Suppressor macrophage treated with lipopolysaccharide for 1 hour (primary cell): ENCODE measurements at regions not wholly inside any gene's neighbourhood (a gene's known extent, or its start where the extent isn't known, plus 50 kb on each side); places are given as distances from the start of the nearest gene placed in this dataset.
"Not testable (repeated sequence)": the region's sequence is repeated elsewhere in the genome, so short reads cannot be mapped to it uniquely, and the experiment has no call there.

Experiments
- DNase-seq, 3 donors: peaks; one replicate each; pipeline ENCODE4 v3.0.0-alpha.2; 2020 to 2022

DNA sequence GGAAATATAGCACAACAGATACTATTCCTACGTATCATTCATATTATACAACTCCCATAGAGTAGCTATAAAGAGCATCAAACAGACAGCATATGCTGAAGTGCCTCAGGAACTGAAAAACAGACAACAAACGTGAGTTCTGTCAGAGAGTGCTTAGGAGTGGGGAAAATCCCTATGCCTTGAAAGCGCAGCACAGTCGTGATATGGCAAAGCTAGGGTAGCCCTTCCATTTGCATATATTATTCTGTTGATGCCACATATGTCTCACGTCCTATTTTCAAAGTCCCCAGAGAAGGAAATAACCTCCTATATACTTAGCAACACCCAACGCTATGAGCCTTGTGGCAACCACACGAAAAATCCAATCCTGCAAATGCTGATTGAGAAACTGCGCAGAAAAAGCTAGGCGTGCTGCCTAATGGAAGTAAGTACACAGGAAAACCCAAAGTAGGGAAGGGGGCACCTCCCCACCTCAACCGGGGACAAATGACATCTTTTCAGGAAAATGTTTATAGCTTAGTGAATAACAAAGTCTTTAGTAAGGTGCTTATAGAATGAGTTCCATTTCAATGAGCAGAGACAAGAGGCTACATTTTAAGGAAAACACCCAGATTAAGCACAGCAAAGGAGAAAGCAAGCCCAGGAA lies 105.1 kb downstream of the MED10 start:
- no peak for DNase-seq

DNA sequence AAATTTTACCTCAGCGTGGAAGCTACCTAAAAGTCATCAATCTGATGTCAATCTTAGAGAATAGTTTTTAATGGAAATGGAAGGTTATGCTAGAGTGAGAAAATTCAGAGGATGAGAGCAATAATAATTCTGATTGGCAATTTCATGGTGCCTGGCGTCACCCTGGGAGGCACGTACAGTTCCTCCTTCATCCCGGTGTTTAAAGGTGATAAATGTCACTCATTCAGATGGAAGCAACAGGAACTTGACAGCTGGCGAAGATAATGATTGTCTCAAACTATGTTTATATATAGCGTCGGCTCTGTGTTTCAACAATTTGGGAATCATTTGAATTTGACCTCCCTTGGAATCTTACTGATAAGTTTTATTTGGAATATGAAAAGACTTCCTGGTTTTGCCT lies 108.4 kb downstream of the MED10 start:
- no peak for DNase-seq

DNA sequence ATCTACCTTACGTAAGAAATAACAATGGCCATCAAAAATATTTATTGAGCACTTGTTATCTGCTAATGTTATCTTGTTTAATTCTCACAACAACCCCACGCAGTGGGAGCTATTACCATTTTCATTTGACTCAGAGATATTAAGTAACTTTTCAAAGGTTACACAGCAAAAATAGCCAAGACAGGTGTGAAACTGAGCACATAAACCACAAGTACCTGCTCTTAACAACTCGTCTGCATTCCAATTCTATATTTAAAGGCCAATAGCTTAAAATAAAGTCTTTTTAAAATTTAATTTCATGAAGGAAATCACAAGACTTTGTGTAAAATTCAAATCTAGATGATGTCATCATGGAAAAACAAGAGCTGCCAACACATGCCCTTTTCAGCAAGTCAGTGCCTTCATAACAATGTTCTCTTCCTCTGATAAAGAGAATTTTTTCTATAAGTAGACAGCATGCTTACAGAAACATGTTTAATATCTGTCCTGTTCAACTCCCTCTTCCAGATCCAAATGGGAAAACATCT lies 111.6 kb downstream of the MED10 start:
- no peak for DNase-seq

DNA sequence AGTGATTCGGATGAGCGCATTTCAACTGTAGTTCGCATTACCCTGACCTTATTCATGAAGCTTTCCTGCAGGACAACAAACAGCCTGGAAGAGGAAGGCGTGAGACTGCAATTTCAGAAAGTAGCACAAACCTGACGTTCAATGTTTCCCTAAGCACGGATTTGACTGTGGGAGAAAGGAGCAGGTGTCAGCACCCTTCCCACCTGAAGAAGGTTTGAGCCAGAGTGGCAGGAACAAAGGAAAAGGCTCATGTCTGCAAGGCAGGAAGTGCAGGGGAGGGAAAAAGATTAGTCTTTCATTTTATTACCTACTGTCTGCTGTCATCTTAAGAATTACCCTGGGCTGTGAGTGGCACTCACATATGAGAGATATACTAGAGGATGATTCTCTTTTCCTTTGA lies 114.0 kb downstream of the MED10 start:
- DNase-seq: no peak

DNA sequence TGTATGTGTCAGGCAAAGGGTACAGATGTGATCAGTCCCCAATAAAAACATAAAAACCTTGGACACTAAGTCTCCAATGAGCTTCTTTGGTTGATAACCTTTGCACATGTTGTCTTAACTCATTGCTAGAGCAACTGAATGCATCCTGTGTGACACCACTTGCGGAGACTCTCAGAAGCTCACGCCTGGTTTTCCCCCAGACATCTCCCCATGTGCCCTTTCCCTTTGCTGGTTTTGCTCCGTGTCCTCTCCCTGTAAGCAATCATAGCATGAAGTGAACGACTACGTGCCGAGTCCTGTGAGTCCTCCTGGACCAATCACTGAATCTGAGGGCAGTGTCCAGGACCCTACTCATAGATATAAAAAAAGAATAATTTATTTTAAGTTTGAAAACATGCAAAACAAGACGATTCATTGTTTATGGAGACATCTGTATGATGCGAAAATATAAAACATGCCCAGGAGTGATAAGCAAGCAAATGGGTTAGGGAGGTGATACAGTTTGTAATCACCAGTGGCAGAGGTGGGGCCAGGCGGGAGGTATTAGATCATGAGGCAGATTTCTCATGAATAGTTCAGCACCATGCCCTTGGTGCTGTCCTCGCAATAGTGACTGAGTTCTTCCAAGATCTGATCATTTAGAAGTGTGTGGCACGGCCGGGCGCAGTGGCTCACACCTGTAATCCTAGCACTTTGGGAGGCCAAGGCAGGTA lies 115.5 kb downstream of the MED10 start:
- DNase-seq: no peak

DNA sequence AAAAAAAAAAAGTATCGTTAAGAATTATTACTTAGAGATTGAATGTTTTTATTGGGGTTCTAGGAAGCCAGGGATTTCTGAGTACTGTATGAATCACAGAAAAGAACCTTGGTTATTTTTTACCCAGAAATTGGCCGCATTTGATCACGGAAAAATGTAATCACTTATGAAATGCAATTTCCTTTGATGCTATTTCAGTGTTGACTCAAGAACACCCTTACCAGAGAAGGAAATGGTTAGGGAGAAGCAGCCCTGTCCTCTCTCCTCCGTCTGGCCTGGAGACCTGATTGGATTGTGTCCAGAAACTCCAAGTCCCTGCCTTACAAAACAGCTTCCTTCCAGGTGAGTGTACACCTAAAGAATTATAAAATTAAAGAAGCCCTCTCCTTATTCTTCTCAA lies 116.7 kb downstream of the MED10 start:
- DNase-seq: no peak

DNA sequence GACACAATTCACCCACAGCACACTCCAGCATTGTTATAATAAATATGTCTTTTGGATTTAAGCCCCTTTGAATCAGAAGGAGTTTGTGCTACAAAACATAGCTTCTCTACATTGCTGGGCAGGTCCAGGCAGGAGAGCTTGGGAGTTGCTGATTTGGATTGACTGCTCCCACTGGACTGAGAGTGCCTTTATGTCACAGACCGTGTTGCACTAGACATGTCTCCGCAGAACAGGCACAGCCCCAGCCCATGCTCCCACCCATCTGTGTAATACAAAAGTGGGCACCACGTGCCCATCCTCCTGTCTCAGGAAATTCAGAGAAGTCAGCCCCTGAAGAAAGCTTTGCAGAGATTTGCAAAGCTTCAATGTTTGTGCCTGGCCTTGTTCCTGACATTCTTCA lies 117.1 kb downstream of the MED10 start:
- no peak for DNase-seq

DNA sequence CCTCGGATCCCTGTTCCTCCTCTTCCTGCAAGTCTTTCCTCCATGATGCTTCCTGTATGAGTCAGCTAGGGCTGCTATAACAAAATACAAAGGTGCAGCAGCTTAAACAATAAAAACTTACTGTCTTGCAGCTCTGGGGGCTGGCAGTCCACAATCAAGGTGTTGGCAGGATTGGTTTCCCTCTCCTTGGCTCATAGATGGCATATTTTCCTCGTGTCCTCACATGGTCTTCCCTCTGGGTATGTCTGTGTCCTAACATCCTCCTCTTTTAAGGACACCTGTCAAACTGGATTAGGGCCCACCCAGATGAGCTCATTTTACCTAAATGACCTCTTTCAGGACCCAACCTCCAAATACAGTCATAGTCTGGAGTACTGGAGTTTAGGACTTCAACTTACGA lies 117.5 kb downstream of the MED10 start:
- DNase-seq: no peak

DNA sequence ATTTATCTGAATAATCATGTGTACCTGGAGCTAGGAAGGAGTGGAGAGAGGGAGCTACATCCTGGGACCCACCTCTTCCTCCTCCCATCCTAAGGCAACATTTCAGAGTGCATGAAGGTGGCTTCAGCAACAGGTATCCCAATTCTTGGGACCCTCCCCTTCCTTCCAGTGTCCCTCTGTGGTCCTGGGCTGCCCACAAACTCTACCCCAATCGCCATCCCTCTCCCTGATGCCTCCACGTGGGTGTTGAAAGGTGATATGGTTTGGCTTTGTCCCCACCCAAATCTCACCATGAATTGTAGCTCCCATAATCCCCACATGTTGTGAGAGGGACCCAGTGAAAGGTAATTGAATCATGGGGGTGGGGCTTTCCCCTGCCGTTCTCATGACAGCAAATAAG lies 121.4 kb downstream of the MED10 start:
- DNase-seq: no peak

DNA sequence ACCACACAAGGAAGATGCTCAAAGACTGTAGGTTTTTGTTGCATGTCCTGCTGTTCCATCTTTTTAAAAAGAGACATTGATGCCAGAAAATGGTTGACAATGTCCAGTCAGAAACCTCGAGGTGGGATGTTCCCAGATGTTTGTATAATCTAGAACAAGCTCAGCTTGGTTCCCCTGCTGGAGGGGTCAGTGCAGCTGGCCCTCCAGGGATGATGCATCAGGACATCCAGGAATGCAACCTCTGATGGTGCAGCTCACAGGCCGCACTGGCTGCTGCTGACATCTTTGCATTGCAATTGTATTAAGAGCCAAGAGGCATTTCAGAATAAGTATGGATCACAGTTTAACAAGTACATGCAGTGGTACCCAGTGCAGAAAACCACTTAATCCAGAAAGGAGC lies 122.4 kb downstream of the MED10 start:
- no peak for DNase-seq

DNA sequence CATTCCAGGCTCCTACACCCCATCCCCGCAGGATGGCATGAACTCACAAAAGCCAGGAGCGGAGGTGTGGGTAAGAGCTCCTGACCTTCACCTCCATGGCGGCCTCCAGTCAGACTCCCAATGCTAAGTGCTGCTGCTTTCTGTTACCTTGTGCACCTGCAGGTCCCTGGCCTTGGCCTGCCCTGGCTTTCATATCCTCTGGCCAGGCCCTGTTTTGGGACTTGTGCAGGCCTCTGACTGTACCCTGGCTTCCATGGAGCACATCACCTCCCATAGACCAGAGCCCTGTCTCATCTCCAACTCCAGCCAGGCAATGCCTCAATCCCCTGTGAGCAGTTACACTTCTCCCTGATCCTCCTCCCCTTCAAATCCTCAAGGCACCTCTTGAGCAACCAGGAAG lies 124.5 kb downstream of the MED10 start:
- no peak for DNase-seq

DNA sequence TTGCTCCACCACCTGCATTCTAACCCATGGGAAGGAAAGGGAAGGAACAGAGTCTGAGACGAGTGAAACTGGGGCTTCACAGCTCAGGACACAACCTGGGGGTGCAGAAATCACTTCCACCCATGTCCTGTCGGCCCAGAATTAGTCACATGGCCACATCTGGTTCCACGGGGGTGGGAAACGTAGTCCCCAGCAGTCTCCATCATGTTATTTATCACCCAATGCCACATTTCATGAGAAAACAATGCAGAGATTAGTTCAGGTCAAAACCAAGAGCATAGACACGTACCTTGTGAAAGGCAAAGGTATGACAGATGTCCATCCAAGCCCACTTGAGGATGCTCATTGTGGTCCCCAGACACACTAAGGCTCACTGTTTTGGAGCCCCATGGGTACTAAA lies 125.1 kb downstream of the MED10 start:
- DNase-seq: no peak

DNA sequence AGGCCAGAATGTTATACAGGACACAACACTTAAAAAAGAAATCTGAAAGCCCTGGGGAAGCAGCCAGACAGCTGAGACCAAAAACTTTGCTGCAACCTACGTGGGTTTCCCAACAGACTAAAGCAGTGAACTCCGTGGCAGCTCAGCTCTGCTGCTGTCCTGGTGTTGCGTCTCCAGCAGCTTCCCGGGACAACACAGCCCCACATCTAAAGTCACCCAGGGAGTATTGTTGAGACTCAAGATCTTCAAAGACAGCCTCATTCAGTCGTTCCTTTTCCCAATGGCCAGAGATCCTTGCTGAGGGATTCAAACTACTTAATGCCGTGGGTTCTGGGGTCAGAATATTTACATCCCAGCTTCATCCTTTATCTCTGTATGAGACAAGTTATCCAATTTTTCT lies 125.8 kb downstream of the MED10 start:
- no peak for DNase-seq

DNA sequence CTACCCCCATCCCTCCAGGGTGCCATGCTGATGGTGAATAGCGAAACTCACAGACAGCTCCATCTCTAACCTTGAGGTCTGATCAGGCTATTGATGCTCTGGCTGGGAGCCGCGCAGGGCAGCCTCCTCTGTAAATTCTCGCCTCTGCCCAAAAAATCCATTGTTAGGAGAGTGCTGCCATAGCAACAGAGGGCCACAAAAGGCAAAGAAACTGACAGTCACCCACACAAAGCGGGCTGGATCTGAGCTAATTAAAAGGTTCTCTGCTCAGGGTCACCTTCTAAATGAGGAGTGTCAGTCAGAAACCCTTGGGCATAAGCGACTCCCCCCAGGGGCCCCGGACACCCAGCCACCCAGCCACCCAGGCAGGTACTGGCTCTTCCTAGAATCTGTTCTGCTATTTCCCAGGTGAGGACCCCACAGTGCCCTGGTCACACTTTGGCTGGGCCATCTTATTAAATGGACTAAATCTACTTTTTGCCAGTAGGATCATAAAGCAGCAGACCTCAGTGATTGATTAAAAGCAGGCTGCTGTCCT lies 126.7 kb downstream of the MED10 start:
- DNase-seq: no peak

DNA sequence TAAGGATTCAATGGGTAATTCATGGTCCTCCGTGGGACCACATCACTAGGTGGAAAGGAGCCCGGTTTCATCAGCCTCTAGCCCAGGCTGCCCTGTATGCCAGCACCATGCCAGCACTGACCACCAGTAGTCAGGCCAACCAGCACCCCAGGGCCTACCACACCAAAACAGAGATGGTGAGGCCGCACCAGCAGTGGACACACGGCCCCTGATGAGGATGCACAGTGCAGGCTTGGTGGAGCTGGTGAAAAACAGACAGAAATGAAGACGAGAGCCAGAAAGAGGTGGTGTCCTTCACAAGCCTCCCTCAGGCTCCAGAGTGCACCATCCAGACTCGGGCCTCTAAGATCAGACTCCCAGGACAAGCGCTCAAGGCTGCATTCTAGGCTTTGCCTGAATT lies 128.2 kb downstream of the MED10 start:
- no peak for DNase-seq

DNA sequence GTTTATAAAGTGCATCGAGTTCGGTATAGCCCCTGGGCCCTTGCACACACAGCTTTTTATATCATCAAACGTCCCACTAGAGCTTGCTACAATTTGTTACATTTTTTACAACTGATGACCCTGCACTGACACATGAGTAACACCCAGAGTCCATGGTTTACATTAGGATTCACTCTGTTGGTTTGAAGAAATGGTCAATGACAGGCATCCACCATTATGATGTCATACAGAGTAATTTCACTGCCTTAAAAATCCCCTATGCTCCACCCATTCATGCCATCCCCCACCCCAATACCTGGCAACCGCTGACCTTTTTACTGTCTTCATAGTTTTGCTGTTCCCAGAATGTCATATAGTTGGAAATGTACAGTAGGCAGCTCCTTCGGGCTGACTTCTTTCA lies 130.2 kb downstream of the MED10 start:
- DNase-seq: no peak

DNA sequence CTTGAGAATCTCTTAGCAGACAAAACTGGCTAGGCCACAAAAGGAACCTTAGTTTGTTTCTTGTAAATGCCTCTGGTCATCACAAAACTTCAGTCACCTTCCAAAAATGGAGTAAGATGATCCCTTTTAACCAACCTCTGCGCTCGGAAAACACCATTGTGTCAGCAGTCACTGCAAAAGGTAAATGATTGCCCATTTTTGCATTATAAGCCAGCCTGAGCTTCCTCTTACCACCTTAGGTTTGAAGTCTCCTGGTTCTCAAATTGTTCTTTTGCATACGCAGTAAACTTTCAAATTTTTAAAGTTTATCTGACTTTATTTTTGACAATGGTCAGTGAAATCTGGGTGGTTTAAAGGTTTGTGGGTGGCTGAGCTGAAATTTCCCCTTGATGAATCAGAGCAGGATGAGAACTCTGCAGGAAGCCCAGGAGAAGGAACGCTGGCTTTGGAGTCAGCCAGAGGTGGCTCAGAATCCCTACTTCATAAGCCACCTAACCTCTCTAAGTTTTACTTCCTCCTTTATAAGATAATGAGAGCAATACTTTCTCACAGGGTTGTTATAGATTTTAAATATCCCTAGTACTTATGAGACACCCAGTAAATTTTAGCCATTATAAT lies 131.4 kb downstream of the MED10 start:
- no peak for DNase-seq

DNA sequence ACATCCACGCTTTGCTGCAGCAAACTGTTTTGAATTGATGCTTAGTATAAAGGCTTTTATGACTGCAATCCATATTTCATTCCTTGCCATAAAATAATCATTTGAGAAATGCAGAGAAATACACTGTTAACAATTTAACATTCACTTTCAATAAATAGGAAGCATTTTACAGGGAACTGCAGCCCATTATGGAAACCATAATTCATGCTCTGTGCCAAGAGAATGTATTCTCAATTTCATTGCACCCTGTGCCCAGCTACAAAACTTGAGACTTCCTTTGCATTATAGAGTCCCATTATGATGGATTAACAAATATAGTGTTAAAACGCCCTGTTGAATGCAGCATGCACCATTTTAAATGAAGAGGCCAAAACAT lies 134.0 kb downstream of the MED10 start:
- DNase-seq: no peak

DNA sequence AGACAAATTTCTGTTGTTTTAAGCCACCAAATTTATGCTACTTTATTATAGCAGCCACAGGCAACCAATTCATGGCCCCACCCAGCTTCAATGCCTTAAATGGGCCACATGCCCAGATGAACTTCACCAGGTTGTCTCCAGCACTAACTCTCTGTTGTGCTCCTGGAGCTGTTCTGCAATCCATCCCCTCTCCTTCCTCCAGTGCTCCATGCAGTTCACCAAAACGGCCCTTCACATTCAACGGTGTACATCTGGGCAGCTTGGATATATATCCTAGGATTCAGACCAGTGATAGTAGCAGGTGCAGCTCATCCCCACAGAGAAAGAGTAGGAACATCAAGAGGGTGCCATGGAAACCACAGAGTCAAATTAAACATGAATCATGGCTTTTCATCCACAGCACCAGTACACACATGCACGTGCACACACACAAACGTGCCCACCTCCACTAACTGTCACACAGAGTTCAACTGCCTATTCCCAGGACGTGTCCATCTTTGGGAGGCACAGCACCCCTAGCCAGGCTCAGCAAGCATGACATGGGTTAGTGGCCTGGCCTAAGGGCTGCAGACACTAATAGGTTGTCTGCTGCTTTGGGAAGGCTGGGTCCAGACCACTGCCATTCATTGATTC lies 134.5 kb downstream of the MED10 start:
- no peak for DNase-seq

DNA sequence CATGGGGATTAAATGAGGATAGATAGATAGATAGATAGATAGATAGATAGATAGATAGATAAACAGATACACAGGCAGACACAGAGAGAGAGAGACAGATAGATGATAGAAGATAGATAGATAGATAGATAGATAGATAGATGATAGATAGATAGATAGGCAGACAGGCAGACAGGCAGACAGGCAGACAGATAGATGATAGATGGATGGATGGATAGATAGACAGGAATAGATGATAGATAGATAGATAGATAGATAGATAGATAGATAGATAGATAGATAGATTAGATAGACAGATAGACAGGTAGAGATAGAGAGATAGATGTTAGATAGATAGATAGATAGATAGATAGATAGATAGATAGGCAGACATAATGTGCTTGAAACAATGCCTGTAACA lies 137.3 kb downstream of the MED10 start:
- DNase-seq: not testable (repeated sequence)

DNA sequence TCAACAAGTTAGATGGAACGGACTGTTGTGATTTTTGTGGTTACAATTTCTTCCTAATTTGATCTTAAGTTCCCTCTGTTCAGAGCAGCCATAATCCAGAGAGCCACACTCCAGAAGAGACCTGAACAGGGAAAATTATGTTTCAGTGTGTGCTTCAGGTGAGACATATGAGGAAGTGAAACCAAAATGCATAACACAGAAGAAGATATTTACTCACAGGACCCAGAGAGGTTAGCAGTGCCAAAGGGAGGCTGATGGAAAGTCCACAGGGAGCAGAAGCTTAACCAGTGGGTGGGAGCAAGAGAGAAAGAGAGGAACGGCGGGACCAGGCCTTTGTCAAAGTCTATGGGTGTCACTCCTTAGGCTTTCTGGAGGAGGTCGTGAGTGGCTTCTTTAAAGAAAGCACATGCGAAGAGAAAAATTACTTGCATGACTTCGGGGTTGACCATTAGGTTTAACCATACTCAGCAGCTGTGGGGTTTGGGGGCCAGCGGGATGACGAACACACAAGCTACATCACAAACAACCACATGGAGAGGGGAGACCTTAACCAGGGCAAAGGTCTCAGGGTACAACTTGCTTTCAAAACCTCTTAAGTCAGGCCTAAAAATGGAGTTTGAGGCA lies 141.4 kb downstream of the MED10 start:
- DNase-seq: no peak

DNA sequence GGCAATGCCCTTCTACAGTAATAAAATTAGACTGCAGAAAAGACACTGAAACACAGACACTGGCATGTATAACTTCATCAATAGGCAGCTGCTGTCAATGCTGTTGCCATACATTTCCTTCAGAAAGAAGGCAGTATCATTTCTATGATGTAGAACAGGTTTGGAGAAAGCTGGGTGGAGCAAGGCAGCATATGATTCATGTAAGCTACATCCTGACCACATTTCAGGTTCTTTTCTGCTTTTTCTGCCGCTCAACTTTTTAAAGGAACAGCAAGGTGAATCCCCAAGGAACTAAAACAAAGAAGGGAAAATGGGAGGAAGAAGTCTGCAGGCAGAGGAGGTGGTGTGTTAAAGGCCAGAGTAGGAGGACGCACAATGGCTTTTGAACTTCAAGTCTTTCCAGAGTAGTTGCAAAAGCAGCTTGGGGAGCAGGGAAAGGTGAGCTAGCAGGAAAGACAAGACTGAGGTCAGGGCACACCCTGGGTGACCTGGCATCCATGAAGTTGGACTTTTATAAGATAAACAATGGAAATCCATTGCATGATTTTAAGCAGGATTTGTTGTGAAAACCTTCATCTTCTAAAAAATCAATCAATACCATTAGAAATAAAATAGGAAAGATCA lies 142.1 kb downstream of the MED10 start:
- no peak for DNase-seq

DNA sequence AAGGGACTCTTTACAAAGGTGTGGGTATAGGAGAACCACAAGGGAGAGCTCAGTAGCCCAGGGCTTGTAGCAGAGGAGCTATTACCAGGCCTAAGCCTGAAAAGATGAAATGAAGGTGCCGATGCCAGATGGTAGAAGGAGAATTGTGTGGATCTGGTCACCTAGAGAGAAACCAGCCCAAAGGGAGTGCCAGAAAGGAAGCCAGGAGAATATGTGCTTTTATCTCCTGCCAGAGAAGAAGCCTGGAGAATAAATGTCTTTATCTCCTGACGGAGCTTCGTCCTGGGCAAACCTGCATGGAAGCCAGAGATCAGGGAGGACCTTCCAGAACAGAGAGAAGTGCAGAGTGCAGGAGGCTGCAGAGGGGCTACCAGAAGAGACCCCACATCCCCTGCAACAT lies 142.6 kb downstream of the MED10 start:
- DNase-seq: no peak
